ENCODE measurements at regions not wholly inside any gene's neighbourhood (a gene's known extent, or its start where the extent isn't known, plus 50 kb on each side); places are given as distances from the start of the nearest gene placed in this dataset.
"Not testable (repeated sequence)": the region's sequence is repeated elsewhere in the genome, so short reads cannot be mapped to it uniquely, and the experiment has no call there.

GRCh38 chr5:112552791-112553190, 133.7 kb upstream of the EPB41L4A start:
- no peaks in the 10 kb centered on the region for H4K20me1 ChIP-seq (ENCODE audit: insufficient read depth, low read depth, low read length)
- H3K79me2 ChIP-seq (ENCODE audit: low read length): no peaks in the 10 kb centered on the region
- H3K27me3 ChIP-seq (ENCODE audit: low read length): no peaks in the 10 kb centered on the region
- peak overlapping the region; percentile 83 for H3K4me2 ChIP-seq (ENCODE audit: low read depth, low read length, poor library complexity, severe bottlenecking)
- H3K9me3 ChIP-seq (ENCODE audit: low read length): no peaks in the 10 kb centered on the region
- peak overlapping the region; percentile 99 for H3K27ac ChIP-seq (ENCODE audit: low read length)
- no peaks in the 10 kb centered on the region for H3K36me3 ChIP-seq (ENCODE audit: insufficient read depth, low read length)
- no peaks in the 10 kb centered on the region for H3K9me2 ChIP-seq (replicated peaks; ENCODE audit: insufficient read depth, low read length)
- H2AFZ ChIP-seq (ENCODE audit: low read length): peak overlapping the region; percentile 52; the same call in 1 of the 2 replicates
- peak overlapping the region; percentile 76 for H3K9ac ChIP-seq (ENCODE audit: low read length)
- no peak overlapping the region for H3K4me3 ChIP-seq (ENCODE audit: low read length)
- DNase-seq: peak; percentile 55
- peaks cover 88% of the 10 kb centered on the region for H3K4me1 ChIP-seq (ENCODE audit: low read length)

GRCh38 chr5:112554101-112554977, 135.3 kb upstream of the EPB41L4A start:
- Histone ChIP-seq H3K27ac (ENCODE audit: low read length) (peak overlapping the region; percentile 99), H3K79me2 (ENCODE audit: low read length) (no peaks in the 10 kb centered on the region), H3K4me2 (ENCODE audit: low read depth, low read length, poor library complexity, severe bottlenecking) (peak overlapping the region; percentile 83), H3K9me2 (replicated peaks; ENCODE audit: insufficient read depth, low read length) (no peaks in the 10 kb centered on the region), H4K20me1 (ENCODE audit: insufficient read depth, low read depth, low read length) (no peaks in the 10 kb centered on the region), H2AFZ (ENCODE audit: low read length) (no peak overlapping the region), H3K4me1 (ENCODE audit: low read length) (peaks cover 79% of the 10 kb centered on the region), H3K4me3 (ENCODE audit: low read length) (peak overlapping the region; percentile 62), H3K36me3 (ENCODE audit: insufficient read depth, low read length) (no peaks in the 10 kb centered on the region), H3K27me3 (ENCODE audit: low read length) (no peaks in the 10 kb centered on the region), H3K9me3 (ENCODE audit: low read length) (no peaks in the 10 kb centered on the region), H3K9ac (ENCODE audit: low read length) (peak overlapping the region; percentile 76)
- DNase-seq: peak; percentile 97

- Histone ChIP-seq H2AFZ (ENCODE audit: low read length) (no peak overlapping the region), H3K4me1 (ENCODE audit: low read length) (peaks cover 79% of the 10 kb centered on the region), H3K4me3 (ENCODE audit: low read length) (peak overlapping the region; percentile 27; the same call in 1 of the 2 replicates), H3K79me2 (ENCODE audit: low read length) (no peaks in the 10 kb centered on the region), H3K9me3 (ENCODE audit: low read length) (no peaks in the 10 kb centered on the region), H4K20me1 (ENCODE audit: insufficient read depth, low read depth, low read length) (no peaks in the 10 kb centered on the region), H3K36me3 (ENCODE audit: insufficient read depth, low read length) (no peaks in the 10 kb centered on the region), H3K27ac (ENCODE audit: low read length) (peak overlapping the region; percentile 99), H3K9ac (ENCODE audit: low read length) (peak overlapping the region; percentile 76), H3K4me2 (ENCODE audit: low read depth, low read length, poor library complexity, severe bottlenecking) (peak overlapping the region; percentile 83), H3K27me3 (ENCODE audit: low read length) (no peaks in the 10 kb centered on the region), H3K9me2 (replicated peaks; ENCODE audit: insufficient read depth, low read length) (no peaks in the 10 kb centered on the region)
- peak; percentile 58 for DNase-seq
Measured at GRCh38 chr5:112555197-112555596, 136.1 kb upstream of the EPB41L4A start.

GRCh38 chr5:112555691-112556090, 136.6 kb upstream of the EPB41L4A start:
- no peaks in the 10 kb centered on the region for H3K36me3 ChIP-seq (ENCODE audit: insufficient read depth, low read length)
- no peaks in the 10 kb centered on the region for H3K27me3 ChIP-seq (ENCODE audit: low read length)
- H3K4me2 ChIP-seq (ENCODE audit: low read depth, low read length, poor library complexity, severe bottlenecking): peak overlapping the region; percentile 83
- H3K4me1 ChIP-seq (ENCODE audit: low read length): peaks cover 79% of the 10 kb centered on the region
- H4K20me1 ChIP-seq (ENCODE audit: insufficient read depth, low read depth, low read length): no peaks in the 10 kb centered on the region
- DNase-seq: no peak
- H3K9ac ChIP-seq (ENCODE audit: low read length): peak overlapping the region; percentile 76
- no peaks in the 10 kb centered on the region for H3K9me2 ChIP-seq (replicated peaks; ENCODE audit: insufficient read depth, low read length)
- peak overlapping the region; percentile 27; the same call in 1 of the 2 replicates for H3K4me3 ChIP-seq (ENCODE audit: low read length)
- H3K9me3 ChIP-seq (ENCODE audit: low read length): no peaks in the 10 kb centered on the region
- H2AFZ ChIP-seq (ENCODE audit: low read length): no peak overlapping the region
- peak overlapping the region; percentile 99 for H3K27ac ChIP-seq (ENCODE audit: low read length)
- H3K79me2 ChIP-seq (ENCODE audit: low read length): no peaks in the 10 kb centered on the region

- Histone ChIP-seq H3K4me2 (ENCODE audit: low read depth, low read length, poor library complexity, severe bottlenecking) (peak overlapping the region; percentile 46), H3K9me3 (ENCODE audit: low read length) (peaks cover 14% of the 10 kb centered on the region), H3K27ac (ENCODE audit: low read length) (peak overlapping the region; percentile 91), H2AFZ (ENCODE audit: low read length) (peak overlapping the region; percentile 24), H3K4me3 (ENCODE audit: low read length) (peak overlapping the region; percentile 7; the same call in 1 of the 2 replicates), H3K4me1 (ENCODE audit: low read length) (peaks cover 47% of the 10 kb centered on the region)
- not testable (repeated sequence) for H3K36me3 ChIP-seq (ENCODE audit: insufficient read depth, low read length); H3K9me2 ChIP-seq (replicated peaks; ENCODE audit: insufficient read depth, low read length); H3K9ac ChIP-seq (ENCODE audit: low read length); H3K27me3 ChIP-seq (ENCODE audit: low read length); H3K79me2 ChIP-seq (ENCODE audit: low read length); DNase-seq; H4K20me1 ChIP-seq (ENCODE audit: insufficient read depth, low read depth, low read length)
Measured at GRCh38 chr5:112559501-112559900, 140.4 kb upstream of the EPB41L4A start.

- peak overlapping the region; percentile 7; the same call in 1 of the 2 replicates for H3K4me3 ChIP-seq (ENCODE audit: low read length)
- H3K27me3 ChIP-seq (ENCODE audit: low read length): no peaks in the 10 kb centered on the region
- peak; percentile 72 for DNase-seq
- H3K4me1 ChIP-seq (ENCODE audit: low read length): peaks cover 38% of the 10 kb centered on the region
- H3K9me2 ChIP-seq (replicated peaks; ENCODE audit: insufficient read depth, low read length): no peaks in the 10 kb centered on the region
- peaks cover 3% of the 10 kb centered on the region; the same call in 1 of the 2 replicates for H3K36me3 ChIP-seq (ENCODE audit: insufficient read depth, low read length)
- H3K4me2 ChIP-seq (ENCODE audit: low read depth, low read length, poor library complexity, severe bottlenecking): peak overlapping the region; percentile 46
- H3K27ac ChIP-seq (ENCODE audit: low read length): peak overlapping the region; percentile 91
- no peaks in the 10 kb centered on the region for H4K20me1 ChIP-seq (ENCODE audit: insufficient read depth, low read depth, low read length)
- H3K79me2 ChIP-seq (ENCODE audit: low read length): no peaks in the 10 kb centered on the region
- peaks cover 17% of the 10 kb centered on the region for H3K9me3 ChIP-seq (ENCODE audit: low read length)
- H2AFZ ChIP-seq (ENCODE audit: low read length): peak overlapping the region; percentile 24
- peak overlapping the region; percentile 37 for H3K9ac ChIP-seq (ENCODE audit: low read length)
Measured at GRCh38 chr5:112560371-112560770, 141.3 kb upstream of the EPB41L4A start.

GRCh38 chr5:112563169-112563826, 144.2 kb upstream of the EPB41L4A start:
- peak; percentile 54 for DNase-seq
- H3K79me2 ChIP-seq (ENCODE audit: low read length): no peaks in the 10 kb centered on the region

GRCh38 chr5:112566251-112566650, 147.2 kb upstream of the EPB41L4A start:
- H3K9ac ChIP-seq (ENCODE audit: low read length): no peak overlapping the region
- no peaks in the 10 kb centered on the region for H4K20me1 ChIP-seq (ENCODE audit: insufficient read depth, low read depth, low read length)
- H3K27ac ChIP-seq (ENCODE audit: low read length): no peak overlapping the region
- no peaks in the 10 kb centered on the region for H3K79me2 ChIP-seq (ENCODE audit: low read length)
- H3K36me3 ChIP-seq (ENCODE audit: insufficient read depth, low read length): peaks cover 3% of the 10 kb centered on the region; the same call in 1 of the 2 replicates
- H3K9me2 ChIP-seq (replicated peaks; ENCODE audit: insufficient read depth, low read length): no peaks in the 10 kb centered on the region
- H3K27me3 ChIP-seq (ENCODE audit: low read length): no peaks in the 10 kb centered on the region
- no peak overlapping the region for H3K4me2 ChIP-seq (ENCODE audit: low read depth, low read length, poor library complexity, severe bottlenecking)
- H2AFZ ChIP-seq (ENCODE audit: low read length): no peak overlapping the region
- peaks cover 14% of the 10 kb centered on the region for H3K4me1 ChIP-seq (ENCODE audit: low read length)
- no peak for DNase-seq
- no peak overlapping the region for H3K4me3 ChIP-seq (ENCODE audit: low read length)
- peaks cover 17% of the 10 kb centered on the region for H3K9me3 ChIP-seq (ENCODE audit: low read length)

More at GRCh38 chr5:112563169-112563826, 144.2 kb upstream of the EPB41L4A start:
- Histone ChIP-seq H3K9me2 (replicated peaks; ENCODE audit: insufficient read depth, low read length) (no peaks in the 10 kb centered on the region), H3K4me1 (ENCODE audit: low read length) (peaks cover 35% of the 10 kb centered on the region), H2AFZ (ENCODE audit: low read length) (no peak overlapping the region), H3K36me3 (ENCODE audit: insufficient read depth, low read length) (peaks cover 3% of the 10 kb centered on the region; the same call in 1 of the 2 replicates), H4K20me1 (ENCODE audit: insufficient read depth, low read depth, low read length) (no peaks in the 10 kb centered on the region), H3K9ac (ENCODE audit: low read length) (no peak overlapping the region), H3K27ac (ENCODE audit: low read length) (no peak overlapping the region), H3K9me3 (ENCODE audit: low read length) (peaks cover 17% of the 10 kb centered on the region), H3K4me3 (ENCODE audit: low read length) (no peak overlapping the region), H3K4me2 (ENCODE audit: low read depth, low read length, poor library complexity, severe bottlenecking) (no peak overlapping the region), H3K27me3 (ENCODE audit: low read length) (no peaks in the 10 kb centered on the region)

Measured in Karpas-422 (cell line).